WTC11 (cell line): ENCODE measurements at regions not wholly inside any gene's neighbourhood (a gene's known extent, or its start where the extent isn't known, plus 50 kb on each side); places are given as distances from the start of the nearest gene placed in this dataset.

ENCODE experiments used
- ATAC-seq: fragments of 200-7000 bp; cut with Tn5 transposase; 2 replicates; pipeline ENCODE4 v1.10.0; 2021; ENCODE audit warnings: mild to moderate bottlenecking, moderate library complexity
- CTCF ChIA-PET: fragments of 300-600 bp; sonication (Branson Sonifier 250); formaldehyde crosslinking; loops from one replicate; lab custom pipeline; 2021; ENCODE audit warnings: antibody characterized with exemption; lab: Charles Lee
- POLR2A ChIA-PET: fragments of 350-600 bp; sonication (Branson Sonifier 250); formaldehyde crosslinking; loops from one replicate; lab custom pipeline; 2021; ENCODE audit warnings: antibody characterized with exemption; lab: Charles Lee
- DNase-seq: peaks from one replicate; pipeline ENCODE4 v3.0.0; 2021; ENCODE audit warnings: low spot score
- H3K27ac Mint-ChIP-seq: 2 replicates; pipeline ENCODE4 v1.8.0; 2021; ENCODE audit warnings: mixed read lengths
- H3K27me3 Mint-ChIP-seq: 2 replicates; pipeline ENCODE4 v1.8.0; 2021; ENCODE audit warnings: low read depth, mild to moderate bottlenecking, moderate library complexity, mixed read lengths
- H3K36me3 Mint-ChIP-seq: 2 replicates; pipeline ENCODE4 v1.8.0; 2021; ENCODE audit warnings: mixed read lengths
- H3K4me1 Mint-ChIP-seq: 2 replicates; pipeline ENCODE4 v1.8.0; 2022; ENCODE audit warnings: mixed read lengths
- H3K4me3 Mint-ChIP-seq: 2 replicates; pipeline ENCODE4 v1.8.0; 2021; ENCODE audit warnings: mild to moderate bottlenecking, moderate library complexity, mixed read lengths
- H3K9me3 Mint-ChIP-seq: 2 replicates; pipeline ENCODE4 v1.8.0; 2021; ENCODE audit warnings: mixed read lengths
- ATF1 ChIP-seq: sonication (generic); formaldehyde crosslinking; IDR thresholded peaks from 2 replicates; pipeline ENCODE4 v1.8.1; 2023; ENCODE audit warnings: mild to moderate bottlenecking, moderate library complexity, missing genetic modification reagents
- CDX4 ChIP-seq: fragments of 250-450 bp; sonication (Bioruptor Pico); IDR thresholded peaks from 2 replicates; pipeline ENCODE4 v1.9.0; 2021; ENCODE audit warnings: moderate library complexity, mild to moderate bottlenecking, inconsistent platforms, borderline replicate concordance
- CREB1 ChIP-seq: sonication (generic); formaldehyde crosslinking; IDR thresholded peaks from 2 replicates; pipeline ENCODE4 v1.8.0; 2023; ENCODE audit warnings: mild to moderate bottlenecking, missing genetic modification reagents
- E2F1 ChIP-seq: sonication (generic); formaldehyde crosslinking; IDR thresholded peaks from 2 replicates; pipeline ENCODE4 v1.8.0; 2022; ENCODE audit warnings: mild to moderate bottlenecking, missing genetic modification reagents
- ELF4 ChIP-seq: sonication (generic); formaldehyde crosslinking; IDR thresholded peaks from 2 replicates; pipeline ENCODE4 v1.8.1; 2022; ENCODE audit warnings: low read depth, mild to moderate bottlenecking, moderate library complexity, missing genetic modification reagents
- ESRRA ChIP-seq: sonication (generic); formaldehyde crosslinking; IDR thresholded peaks from 2 replicates; pipeline ENCODE4 v1.8.1; 2022; ENCODE audit warnings: mild to moderate bottlenecking, missing genetic modification reagents, borderline replicate concordance
- ETV6 ChIP-seq: sonication (generic); formaldehyde crosslinking; IDR thresholded peaks from 2 replicates; pipeline ENCODE4 v1.8.1; 2022; ENCODE audit warnings: mild to moderate bottlenecking, missing genetic modification reagents
- FOXJ3 ChIP-seq: sonication (generic); formaldehyde crosslinking; IDR thresholded peaks from 2 replicates; pipeline ENCODE4 v1.9.0; 2021; ENCODE audit warnings: missing genetic modification reagents, mild to moderate bottlenecking, borderline replicate concordance
- JAZF1 ChIP-seq: fragments of 250-450 bp; sonication (Bioruptor Pico); IDR thresholded peaks from 2 replicates; pipeline ENCODE4 v1.9.0; 2021; ENCODE audit warnings: moderate library complexity, mild to moderate bottlenecking, inconsistent platforms
- MAX ChIP-seq: sonication (generic); formaldehyde crosslinking; IDR thresholded peaks from 2 replicates; pipeline ENCODE4 v1.8.0; 2022; ENCODE audit warnings: mild to moderate bottlenecking, missing genetic modification reagents
- MYBL2 ChIP-seq: sonication (generic); formaldehyde crosslinking; IDR thresholded peaks from 2 replicates; pipeline ENCODE4 v1.8.1; 2023; ENCODE audit warnings: mild to moderate bottlenecking, moderate library complexity, missing genetic modification reagents
- PRDM15 ChIP-seq: sonication (generic); formaldehyde crosslinking; IDR thresholded peaks from 2 replicates; pipeline ENCODE4 v1.8.0; 2022; ENCODE audit warnings: missing genetic modification reagents
- SMAD3 ChIP-seq: sonication (generic); formaldehyde crosslinking; IDR thresholded peaks from 2 replicates; pipeline ENCODE4 v1.8.0; 2022; ENCODE audit warnings: missing genetic modification reagents, mild to moderate bottlenecking, borderline replicate concordance
- SMAD4 ChIP-seq: sonication (generic); formaldehyde crosslinking; IDR thresholded peaks from 2 replicates; pipeline ENCODE4 v1.8.0; 2022; ENCODE audit warnings: mild to moderate bottlenecking, missing genetic modification reagents
- ZNF263 ChIP-seq: sonication (generic); formaldehyde crosslinking; IDR thresholded peaks from 2 replicates; pipeline ENCODE4 v1.8.1; 2022; ENCODE audit warnings: low read depth, mild to moderate bottlenecking, moderate library complexity, missing genetic modification reagents
- ZNF416 ChIP-seq: fragments of 250-450 bp; sonication (Bioruptor Pico); IDR thresholded peaks from 2 replicates; pipeline ENCODE4 v1.9.0; 2021; ENCODE audit warnings: mild to moderate bottlenecking, inconsistent platforms
- TF ChIP-seq, protein P1 (sequence below): fragments of 250-450 bp; sonication (Bioruptor Pico); IDR thresholded peaks from 2 replicates; pipeline ENCODE4 v1.9.0; 2021; ENCODE audit warnings: mild to moderate bottlenecking
- TF ChIP-seq, protein P2 (sequence below): sonication (generic); formaldehyde crosslinking; conservative IDR thresholded peaks from 2 replicates; pipeline ENCODE4 v1.8.1; 2022; ENCODE audit warnings: mild to moderate bottlenecking, missing genetic modification reagents
- TF ChIP-seq, protein P3 (sequence below): sonication (generic); formaldehyde crosslinking; IDR thresholded peaks from 2 replicates; pipeline ENCODE4 v1.8.1; 2022; ENCODE audit warnings: mild to moderate bottlenecking, moderate library complexity, missing genetic modification reagents
- TF ChIP-seq, protein P4 (sequence below): sonication (generic); formaldehyde crosslinking; IDR thresholded peaks from 2 replicates; pipeline ENCODE4 v1.8.0; 2023; ENCODE audit warnings: missing genetic modification reagents
- TF ChIP-seq, protein P5 (sequence below): sonication (generic); formaldehyde crosslinking; IDR thresholded peaks from 2 replicates; pipeline ENCODE4 v1.8.1; 2023; ENCODE audit warnings: mild to moderate bottlenecking, missing genetic modification reagents, borderline replicate concordance
- TF ChIP-seq, protein P6 (sequence below): sonication (generic); formaldehyde crosslinking; IDR thresholded peaks from 2 replicates; pipeline ENCODE4 v1.8.1; 2022; ENCODE audit warnings: missing genetic modification reagents, borderline replicate concordance

DNA sequence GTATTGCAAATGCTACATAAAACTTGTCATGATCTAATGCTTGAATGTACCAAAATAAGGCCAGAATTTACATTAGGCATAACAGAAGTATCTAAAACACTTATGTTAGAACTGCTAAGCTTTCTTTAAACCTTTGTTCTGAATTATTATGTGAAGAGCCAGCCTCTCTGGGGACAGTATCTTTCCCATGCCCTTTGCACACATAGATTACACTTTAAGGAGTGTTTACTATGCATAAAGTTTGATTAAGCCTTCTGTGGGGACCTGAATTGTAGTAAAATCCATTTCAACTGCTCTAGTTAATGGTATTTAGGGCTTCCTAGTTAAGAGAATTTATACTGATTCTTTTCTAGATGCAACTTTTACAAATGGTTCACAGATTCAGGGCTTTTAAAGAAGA, 444.7 kb downstream of the IPMK start:
- no peak for DNase-seq
- H3K4me1 Mint-ChIP-seq, result no peaks in the 10 kb centered on the region
- CTCF ChIA-PET, result no interaction called here
- TF ChIP-seq, protein P1, sequence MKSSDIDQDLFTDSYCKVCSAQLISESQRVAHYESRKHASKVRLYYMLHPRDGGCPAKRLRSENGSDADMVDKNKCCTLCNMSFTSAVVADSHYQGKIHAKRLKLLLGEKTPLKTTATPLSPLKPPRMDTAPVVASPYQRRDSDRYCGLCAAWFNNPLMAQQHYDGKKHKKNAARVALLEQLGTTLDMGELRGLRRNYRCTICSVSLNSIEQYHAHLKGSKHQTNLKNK, result no peak
- TF ChIP-seq SMAD4 (CRISPR knock-in tag) (no peak), ATF1 (CRISPR knock-in tag) (no peak), ELF4 (no peak)
- TF ChIP-seq, protein P2, sequence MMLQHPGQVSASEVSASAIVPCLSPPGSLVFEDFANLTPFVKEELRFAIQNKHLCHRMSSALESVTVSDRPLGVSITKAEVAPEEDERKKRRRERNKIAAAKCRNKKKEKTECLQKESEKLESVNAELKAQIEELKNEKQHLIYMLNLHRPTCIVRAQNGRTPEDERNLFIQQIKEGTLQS (CRISPR knock-in tag), result no peak
- H3K27ac Mint-ChIP-seq, result no peak overlapping the region
- ATAC-seq, result no peak
- no peaks in the 10 kb centered on the region for H3K27me3 Mint-ChIP-seq
- no peaks in the 10 kb centered on the region for H3K36me3 Mint-ChIP-seq
- H3K4me3 Mint-ChIP-seq, result no peak overlapping the region
- POLR2A ChIA-PET, result no interaction called here
- H3K9me3 Mint-ChIP-seq, result no peaks in the 10 kb centered on the region

GRCh38 chr10:57818522-57818921, 449.2 kb downstream of the IPMK start:
- no peaks in the 10 kb centered on the region for H3K27me3 Mint-ChIP-seq
- H3K27ac Mint-ChIP-seq, result no peak overlapping the region
- ChIA-PET CTCF (no interaction called here), POLR2A (interaction anchor here (0.9 kb wide), 1 partner anchor 26 kb away, joined by 3 read pairs; no protein-coding TSS in a partner anchor)
- peaks cover 11% of the 10 kb centered on the region for H3K9me3 Mint-ChIP-seq
- no peaks in the 10 kb centered on the region for H3K36me3 Mint-ChIP-seq
- no peak for DNase-seq
- no peak for ATAC-seq
- no peak overlapping the region for H3K4me3 Mint-ChIP-seq
- no peaks in the 10 kb centered on the region for H3K4me1 Mint-ChIP-seq
- TF ChIP-seq, protein P3, sequence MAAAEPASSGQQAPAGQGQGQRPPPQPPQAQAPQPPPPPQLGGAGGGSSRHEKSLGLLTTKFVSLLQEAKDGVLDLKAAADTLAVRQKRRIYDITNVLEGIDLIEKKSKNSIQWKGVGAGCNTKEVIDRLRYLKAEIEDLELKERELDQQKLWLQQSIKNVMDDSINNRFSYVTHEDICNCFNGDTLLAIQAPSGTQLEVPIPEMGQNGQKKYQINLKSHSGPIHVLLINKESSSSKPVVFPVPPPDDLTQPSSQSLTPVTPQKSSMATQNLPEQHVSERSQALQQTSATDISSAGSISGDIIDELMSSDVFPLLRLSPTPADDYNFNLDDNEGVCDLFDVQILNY, result no peak
- TF ChIP-seq MAX, result no peak
- no peak for TF ChIP-seq JAZF1 (CRISPR knock-in tag)
- TF ChIP-seq E2F1 (CRISPR knock-in tag), result no peak
- TF ChIP-seq, protein P4, sequence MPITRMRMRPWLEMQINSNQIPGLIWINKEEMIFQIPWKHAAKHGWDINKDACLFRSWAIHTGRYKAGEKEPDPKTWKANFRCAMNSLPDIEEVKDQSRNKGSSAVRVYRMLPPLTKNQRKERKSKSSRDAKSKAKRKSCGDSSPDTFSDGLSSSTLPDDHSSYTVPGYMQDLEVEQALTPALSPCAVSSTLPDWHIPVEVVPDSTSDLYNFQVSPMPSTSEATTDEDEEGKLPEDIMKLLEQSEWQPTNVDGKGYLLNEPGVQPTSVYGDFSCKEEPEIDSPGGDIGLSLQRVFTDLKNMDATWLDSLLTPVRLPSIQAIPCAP (CRISPR knock-in tag), result no peak
- no peak for TF ChIP-seq PRDM15 (CRISPR knock-in tag)
- TF ChIP-seq, protein P5, sequence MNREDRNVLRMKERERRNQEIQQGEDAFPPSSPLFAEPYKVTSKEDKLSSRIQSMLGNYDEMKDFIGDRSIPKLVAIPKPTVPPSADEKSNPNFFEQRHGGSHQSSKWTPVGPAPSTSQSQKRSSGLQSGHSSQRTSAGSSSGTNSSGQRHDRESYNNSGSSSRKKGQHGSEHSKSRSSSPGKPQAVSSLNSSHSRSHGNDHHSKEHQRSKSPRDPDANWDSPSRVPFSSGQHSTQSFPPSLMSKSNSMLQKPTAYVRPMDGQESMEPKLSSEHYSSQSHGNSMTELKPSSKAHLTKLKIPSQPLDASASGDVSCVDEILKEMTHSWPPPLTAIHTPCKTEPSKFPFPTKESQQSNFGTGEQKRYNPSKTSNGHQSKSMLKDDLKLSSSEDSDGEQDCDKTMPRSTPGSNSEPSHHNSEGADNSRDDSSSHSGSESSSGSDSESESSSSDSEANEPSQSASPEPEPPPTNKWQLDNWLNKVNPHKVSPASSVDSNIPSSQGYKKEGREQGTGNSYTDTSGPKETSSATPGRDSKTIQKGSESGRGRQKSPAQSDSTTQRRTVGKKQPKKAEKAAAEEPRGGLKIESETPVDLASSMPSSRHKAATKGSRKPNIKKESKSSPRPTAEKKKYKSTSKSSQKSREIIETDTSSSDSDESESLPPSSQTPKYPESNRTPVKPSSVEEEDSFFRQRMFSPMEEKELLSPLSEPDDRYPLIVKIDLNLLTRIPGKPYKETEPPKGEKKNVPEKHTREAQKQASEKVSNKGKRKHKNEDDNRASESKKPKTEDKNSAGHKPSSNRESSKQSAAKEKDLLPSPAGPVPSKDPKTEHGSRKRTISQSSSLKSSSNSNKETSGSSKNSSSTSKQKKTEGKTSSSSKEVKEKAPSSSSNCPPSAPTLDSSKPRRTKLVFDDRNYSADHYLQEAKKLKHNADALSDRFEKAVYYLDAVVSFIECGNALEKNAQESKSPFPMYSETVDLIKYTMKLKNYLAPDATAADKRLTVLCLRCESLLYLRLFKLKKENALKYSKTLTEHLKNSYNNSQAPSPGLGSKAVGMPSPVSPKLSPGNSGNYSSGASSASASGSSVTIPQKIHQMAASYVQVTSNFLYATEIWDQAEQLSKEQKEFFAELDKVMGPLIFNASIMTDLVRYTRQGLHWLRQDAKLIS (CRISPR knock-in tag), result no peak
- no peak for TF ChIP-seq MYBL2
- no peak for TF ChIP-seq CREB1 (CRISPR knock-in tag)
- no peak for TF ChIP-seq FOXJ3 (CRISPR knock-in tag)
- TF ChIP-seq ZNF263, result no peak
- TF ChIP-seq ETV6 (CRISPR knock-in tag), result no peak
- no peak for TF ChIP-seq SMAD3 (CRISPR knock-in tag)
- TF ChIP-seq ESRRA (CRISPR knock-in tag), result no peak
- no peak for TF ChIP-seq ZNF416
- TF ChIP-seq, protein P6, sequence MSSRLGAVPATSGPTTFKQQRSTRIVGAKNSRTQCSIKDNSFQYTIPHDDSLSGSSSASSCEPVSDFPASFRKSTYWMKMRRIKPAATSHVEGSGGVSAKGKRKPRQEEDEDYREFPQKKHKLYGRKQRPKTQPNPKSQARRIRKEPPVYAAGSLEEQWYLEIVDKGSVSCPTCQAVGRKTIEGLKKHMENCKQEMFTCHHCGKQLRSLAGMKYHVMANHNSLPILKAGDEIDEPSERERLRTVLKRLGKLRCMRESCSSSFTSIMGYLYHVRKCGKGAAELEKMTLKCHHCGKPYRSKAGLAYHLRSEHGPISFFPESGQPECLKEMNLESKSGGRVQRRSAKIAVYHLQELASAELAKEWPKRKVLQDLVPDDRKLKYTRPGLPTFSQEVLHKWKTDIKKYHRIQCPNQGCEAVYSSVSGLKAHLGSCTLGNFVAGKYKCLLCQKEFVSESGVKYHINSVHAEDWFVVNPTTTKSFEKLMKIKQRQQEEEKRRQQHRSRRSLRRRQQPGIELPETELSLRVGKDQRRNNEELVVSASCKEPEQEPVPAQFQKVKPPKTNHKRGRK, result no peak
- TF ChIP-seq CDX4 (CRISPR knock-in tag), result no peak
